NCI-H1694 treated with DMSO at 0.1 percent for 48 hours (cell line): ENCODE measurements at regions not wholly inside any gene's neighbourhood (a gene's known extent, or its start where the extent isn't known, plus 50 kb on each side); places are given as distances from the start of the nearest gene placed in this dataset.
"Not testable (repeated sequence)": the region's sequence is repeated elsewhere in the genome, so short reads cannot be mapped to it uniquely, and the experiment has no call there.

Experiments
- DNase-seq: peaks from one replicate; lab custom pipeline; 2025; lab: John Stamatoyannopoulos, UW

DNA sequence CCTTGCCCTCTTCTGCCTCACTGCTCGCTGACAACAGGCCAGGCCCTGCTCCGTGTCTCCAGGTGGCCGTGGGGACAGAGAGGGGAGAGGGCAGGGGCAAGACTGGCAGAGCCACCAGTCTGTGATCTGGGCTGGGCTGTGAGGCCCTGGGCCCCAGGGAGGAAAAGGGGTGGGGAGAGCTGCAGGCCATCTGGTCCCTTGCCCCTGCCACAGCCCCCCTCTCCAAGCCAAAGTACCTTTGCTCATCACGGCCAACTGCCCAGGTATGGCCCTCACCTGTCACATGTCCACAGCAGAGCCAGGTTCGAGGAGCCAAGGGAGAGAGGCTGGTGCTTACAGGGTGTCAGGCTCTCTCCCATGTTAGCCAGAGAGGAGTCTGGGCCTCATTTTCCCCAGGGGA lies 91.4 kb upstream of the LHX1 start:
- DNase-seq = no peak

DNA sequence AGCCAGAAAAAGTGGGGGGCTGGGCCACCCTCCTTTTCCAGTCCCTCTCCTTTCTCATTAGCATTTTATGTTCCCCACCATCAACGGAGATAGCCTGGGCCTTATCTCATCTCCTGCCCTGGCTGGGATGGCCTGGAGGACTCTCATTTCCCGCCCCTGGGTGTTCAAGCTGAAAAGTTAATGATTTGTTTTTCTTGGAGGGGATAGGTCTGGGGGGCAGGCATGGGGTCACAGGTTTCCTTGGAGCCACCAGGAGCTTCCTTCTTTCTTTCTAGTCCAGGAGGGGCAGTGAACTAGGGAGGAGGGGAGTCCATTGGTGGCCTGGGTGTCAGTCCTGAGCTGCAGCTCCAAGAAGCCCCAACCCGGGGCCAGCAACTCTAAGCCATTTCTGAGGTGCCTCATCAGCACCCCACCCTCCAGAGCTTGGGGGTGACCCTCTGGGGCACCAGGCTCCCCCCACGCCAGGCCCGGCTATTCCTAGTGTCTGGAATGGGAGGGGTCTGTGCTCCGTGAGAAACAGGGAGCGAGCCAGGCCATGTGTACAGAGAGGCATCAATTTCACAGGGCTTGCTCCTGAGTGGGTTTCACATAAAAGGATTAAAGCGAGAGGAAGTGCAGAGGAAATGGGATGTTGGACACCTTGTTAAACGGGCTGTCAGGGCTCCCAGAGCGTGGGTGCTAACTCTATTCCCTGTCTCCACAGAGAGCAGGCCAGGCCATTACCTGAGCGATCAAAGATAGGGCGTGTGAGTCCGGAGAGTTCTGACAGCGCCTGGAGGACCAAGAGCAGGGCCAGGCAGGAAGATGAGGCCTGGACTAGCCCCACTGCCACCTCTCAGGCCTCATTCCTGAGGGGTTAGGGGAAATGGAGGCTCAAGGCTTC lies 90.6 kb upstream of the LHX1 start:
- no peak for DNase-seq

DNA sequence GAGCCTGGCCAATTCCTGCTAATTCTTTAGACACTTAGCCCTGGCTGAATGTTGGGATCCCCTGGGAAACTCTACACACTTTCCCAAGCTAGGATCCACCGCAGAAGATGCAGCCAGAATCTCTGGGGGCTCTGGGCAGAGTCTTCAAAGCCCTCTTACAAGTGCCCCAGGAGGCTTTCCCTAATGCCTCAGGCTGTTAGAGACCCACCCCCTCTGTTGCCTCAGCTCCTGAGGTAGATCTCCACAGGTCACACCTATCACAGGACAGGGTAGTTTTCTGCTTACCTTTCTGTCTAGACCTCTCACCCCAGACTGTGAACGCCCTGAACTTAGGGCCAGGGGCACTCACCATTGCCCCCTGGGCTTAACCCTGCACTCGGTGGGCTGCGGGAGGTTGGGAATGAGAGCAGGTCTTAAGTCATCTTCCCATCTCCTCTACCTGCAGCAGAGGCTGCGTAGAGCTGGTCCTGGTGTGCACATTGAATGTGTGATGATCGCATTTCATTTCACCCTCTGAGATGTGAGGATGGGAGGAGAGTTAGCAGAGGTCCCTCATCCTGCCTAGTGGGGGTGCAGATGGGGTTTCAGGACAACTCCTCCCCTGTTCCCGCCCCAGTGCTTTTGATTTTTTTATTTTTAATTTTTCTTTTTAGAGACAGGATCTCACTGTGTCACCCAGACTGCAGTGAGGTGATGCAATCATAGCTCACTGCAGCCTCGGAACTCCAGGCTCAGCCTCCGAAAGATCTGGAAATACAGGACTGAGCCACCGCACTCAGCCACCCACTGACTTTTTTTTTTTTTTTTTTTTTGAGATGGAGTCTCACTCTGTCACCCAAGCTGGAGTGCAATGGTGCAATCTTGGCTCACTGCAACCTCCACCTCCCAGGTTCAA lies 89.0 kb upstream of the LHX1 start:
- DNase-seq = no peak

DNA sequence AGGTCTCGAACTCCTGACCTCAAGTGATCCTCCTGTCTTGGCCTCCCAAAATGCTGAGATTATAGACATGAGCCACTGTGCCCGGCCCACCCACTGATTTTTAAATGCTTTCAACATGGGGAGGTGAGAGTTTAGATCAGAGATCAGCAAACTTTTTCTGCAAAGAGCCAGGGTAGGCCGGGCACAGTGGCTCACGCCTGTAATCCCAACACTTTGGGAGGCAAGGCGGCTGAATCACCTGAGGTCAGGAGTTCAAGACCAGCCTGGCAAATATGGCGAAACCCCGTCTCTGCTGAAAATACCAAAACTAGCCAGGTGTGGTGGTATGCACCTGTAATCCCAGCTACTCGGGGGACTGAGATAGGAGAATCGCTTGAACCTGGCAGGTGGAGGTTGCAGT lies 88.3 kb upstream of the LHX1 start:
- not testable (repeated sequence) for DNase-seq

DNA sequence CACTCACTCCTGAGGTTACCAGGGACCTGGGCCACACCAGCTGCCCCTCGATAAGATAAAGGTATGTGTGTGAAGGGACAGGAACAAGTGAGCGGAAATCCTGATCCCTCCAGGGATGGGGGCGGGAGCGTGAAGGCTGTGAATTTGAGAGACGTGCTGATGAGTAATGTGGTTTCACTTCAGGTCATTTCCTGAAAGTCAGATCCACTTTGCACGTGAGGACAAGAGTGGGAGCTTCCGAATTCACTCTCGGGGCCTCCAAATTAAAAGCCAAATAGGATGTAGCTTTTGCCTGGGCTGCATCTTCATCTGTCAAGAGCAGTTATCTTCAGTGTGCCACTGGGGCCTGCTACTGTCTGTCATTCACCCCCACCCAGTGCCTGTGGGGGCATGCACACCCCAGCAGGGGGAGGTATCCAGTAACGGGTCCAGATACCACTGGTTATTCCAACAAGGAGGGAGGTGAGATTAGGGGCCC lies 87.4 kb upstream of the LHX1 start:
- DNase-seq = no peak

DNA sequence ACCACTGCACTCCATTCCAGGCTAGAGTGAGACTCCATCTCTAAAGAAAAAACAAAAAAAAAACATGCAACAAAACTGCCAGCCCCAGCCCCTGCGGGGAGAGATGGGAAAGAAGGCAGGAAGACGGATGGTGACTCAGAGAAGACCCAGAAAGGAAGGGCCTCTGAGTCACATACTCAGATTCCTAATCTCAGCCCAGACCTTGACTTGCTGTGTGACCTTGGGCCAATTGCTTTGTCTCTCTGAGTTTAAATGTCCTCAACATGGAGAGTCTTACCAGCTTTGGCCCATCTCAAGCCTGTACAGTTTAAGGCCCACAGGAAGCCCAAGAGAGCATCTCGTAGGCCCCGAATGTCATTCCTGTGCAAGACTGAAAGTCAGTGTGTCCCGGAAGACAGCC lies 86.5 kb upstream of the LHX1 start:
- no peak for DNase-seq

DNA sequence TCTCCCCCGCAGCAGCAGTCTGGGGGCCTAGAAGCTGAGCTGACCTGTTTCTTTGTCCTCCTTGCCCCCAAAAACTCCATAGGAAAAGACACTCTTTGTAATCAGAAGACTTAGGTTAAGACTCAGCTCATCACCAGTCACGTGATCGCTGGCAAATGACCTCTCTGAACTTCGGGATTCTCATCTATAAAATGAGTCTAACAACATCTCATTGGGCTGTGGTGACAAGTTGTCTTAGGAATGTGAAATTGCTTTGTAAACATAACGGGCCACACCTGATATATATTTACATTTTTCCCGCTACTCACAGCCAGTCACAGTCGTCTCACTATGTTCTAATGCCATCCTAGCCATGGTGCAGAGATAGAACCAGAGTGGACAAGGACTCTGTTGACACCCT lies 86.0 kb upstream of the LHX1 start:
- DNase-seq = no peak

DNA sequence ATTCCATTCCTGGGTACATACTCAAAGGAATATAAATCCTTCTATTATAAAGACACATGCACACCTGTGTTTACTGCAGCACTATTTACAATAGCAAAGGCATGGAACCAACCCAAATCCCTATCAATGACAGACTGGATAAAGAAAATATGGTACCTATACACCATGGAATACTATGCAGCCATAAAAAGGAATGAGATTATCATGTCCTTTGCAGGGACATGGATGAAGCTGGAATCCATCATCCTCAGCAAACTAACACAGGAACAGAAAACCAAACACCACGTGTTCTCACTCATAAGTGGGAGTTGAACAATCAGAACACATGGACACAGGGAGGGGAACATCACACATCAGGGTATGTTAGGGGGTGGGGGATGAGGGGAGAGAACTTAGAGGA lies 84.8 kb upstream of the LHX1 start:
- not testable (repeated sequence) for DNase-seq

DNA sequence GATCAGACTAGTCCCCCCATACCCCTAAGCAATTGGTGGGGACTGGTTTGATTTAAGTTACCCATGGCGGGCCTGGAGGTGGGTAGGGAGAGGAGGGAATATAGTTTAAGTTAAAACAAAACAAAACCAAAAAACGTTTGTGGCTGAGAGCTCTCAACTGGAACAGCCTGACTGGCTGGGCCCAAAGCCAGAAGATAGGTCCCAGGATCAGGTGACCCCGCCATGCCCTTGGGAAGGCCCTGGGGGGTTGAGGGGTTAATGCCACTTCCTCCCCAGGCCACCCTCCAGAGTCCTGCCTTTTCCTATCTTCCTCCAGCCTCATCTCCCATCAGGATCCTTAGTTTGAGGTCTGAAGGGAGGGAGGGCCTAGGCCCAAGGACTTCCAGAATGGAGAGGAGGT lies 82.3 kb upstream of the LHX1 start:
- no peak for DNase-seq

DNA sequence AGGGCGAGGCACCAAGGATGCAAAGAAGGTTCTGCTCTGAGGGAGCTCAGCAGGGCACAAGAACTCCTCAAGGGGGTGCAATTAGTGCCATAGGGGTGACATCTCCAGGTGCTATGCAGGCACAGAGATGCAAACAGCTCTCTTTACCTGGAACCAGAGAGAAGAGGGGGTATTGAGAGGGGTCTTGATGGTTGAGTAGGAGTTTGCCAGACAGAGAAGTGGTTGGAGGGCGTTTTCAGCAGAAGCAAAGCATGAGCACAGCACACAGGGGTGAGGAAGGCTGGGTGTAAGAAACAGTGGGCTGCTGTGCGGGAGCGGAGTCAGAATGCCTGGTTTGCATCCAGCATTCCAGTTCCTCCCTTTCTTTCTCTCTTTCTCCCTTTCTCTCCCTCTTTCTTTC lies 81.8 kb upstream of the LHX1 start:
- DNase-seq = no peak

DNA sequence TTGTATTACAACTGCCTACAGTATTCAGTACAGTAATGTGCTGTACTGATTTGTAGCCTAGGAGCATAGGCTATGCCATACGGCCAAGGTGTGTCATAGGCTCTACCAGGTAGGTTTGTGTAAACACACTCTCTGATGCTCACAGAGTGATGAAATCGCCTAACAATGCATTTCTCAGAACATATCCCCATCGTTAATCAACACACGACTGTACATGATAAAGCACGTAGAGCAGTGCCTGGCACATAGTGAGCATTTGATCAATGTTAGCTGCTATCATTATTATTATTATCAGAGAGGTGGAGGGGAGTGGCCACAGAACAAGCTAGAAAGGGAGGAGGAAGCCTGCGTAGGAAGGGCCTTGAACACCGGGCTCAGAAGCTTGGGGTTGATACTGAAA lies 81.1 kb upstream of the LHX1 start:
- DNase-seq = peak; percentile 47

DNA sequence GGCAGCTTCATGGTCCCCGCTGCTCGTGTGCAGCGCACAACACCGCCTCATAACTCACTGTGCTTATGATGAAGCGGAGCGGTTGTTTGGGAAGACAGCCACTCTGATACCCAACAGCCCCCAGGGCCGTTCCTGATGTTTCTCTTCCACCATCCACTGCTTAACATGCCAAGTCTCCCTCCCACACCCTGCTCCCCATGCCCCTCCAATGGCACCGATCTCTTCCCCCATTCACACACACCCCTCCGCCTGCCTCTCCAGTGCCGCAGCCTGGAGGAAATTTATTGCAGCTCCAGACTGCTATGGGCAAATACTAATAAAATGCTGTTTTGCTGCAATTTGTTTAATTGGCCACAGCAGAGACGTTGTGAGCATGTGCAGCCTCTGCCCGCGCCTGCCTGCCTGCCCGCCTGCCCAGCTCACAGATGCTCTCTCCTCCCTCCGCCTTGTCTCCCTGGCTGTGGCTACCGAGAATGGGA lies 80.3 kb upstream of the LHX1 start:
- DNase-seq = peak; percentile 98

DNA sequence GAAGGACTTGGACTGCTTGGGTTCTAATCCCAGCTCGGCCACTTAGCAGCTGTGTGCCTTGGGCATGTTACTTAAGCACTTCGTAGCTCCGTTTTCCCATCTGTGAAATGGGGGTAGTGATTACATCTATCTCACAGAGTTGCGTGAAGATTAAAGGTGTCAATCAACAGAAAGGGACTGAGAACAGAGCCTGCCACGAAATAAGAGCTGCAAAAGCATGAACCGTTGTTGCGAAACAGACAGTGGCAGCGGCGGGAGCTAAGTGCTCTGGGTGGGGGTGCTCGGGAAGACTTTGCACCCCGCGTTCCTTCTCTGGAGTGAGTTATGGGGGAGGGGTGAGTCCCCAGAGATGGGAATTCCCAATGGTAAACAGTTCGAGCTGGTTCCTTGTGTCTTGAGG lies 79.6 kb upstream of the LHX1 start:
- DNase-seq = peak; percentile 81

DNA sequence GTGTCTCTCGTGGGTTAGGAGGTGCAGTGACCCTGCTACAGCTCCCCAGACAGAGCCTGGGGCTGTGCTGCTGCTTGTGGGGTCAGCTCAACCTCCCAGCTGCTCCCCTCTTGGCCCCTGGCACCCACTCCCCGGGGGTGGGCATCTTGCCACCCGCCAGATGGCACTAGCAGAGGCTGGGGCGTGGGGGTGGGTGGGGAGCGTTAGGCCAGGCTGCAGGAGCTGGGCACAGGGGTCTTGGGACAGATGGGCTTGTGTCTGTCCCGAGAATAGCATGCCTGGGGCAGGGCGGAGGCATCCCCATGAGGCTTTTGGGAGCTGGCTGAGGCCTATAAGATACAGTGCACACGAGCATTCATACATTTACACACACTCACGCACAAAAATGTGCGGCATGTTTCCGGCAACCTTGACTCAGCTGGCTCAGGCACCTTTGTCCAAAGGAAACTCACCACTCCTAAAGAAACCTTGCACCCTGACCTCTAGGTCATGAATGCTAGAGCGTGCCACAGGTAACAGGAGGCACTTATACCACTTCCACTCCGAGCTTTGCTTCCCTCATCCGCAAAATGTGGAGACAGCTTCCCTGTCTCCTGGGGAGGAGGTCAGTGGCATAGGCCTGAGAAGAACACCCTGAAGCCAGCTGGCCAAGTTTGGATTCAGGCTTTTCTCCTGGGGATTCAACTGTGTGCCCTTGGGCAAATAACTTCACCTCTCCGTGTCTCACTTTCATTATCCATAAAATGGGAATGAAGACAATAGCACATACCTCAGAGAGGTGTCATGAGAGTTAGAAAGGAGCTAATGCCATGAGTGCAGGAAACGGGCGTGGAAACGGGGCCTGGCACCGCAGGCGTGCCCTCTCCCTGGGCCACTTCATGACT lies 78.9 kb upstream of the LHX1 start:
- peak; percentile 72 for DNase-seq

DNA sequence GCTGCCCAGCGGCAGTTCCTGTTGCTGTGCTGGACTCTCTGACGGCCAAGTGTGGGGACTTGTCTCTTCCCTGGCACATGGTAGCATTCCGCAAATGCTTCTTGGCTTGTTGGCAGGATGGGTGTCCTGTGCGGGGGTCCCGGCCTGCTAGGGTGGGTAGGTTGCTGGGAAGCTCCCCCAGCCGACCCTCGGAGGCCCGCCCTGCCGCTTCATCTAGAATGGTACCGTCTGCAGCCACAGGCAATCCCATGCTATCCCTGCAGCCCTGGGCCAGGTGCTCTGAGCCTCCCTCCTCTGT lies 78.3 kb upstream of the LHX1 start:
- no peak for DNase-seq

DNA sequence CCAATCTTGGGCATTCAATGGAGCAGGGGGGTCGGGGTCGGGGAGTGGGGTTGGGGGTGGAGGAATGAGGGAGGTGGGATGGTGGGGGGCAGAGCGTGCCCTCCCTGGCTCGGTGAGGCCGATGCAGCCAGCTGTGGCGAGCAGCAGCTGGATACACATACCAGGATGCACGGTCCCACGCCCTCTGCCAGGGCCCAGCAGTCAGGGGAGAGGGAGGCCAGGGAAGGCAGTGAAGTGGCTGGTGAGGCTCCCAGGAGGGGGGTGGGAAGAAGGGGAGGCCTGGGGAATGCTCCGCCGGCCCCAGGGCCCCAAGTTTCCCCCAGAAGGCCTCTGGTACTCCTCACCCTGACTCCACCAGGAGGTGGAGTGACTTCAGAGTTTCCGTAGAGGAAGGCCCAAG lies 77.6 kb upstream of the LHX1 start:
- DNase-seq = no peak

DNA sequence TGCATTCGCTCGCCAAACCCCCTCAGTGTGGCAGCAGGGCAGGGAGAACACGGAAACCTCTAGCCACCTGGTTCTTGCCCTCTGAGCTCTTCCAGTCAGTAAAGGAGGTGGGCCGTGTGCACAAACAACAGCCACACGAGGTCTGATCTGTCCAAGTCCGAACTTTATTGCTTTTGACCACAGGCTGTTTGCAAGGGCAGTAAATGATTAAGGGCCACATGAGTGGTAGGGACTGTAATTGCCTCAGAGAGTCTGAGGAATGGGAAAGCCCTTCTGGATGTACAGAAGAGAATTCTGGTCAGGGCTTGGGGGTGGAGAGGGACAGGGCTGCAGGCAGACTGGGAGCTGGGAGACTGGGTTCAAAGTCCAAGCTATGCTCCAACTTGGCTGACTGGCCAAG lies 75.7 kb upstream of the LHX1 start:
- DNase-seq = no peak

DNA sequence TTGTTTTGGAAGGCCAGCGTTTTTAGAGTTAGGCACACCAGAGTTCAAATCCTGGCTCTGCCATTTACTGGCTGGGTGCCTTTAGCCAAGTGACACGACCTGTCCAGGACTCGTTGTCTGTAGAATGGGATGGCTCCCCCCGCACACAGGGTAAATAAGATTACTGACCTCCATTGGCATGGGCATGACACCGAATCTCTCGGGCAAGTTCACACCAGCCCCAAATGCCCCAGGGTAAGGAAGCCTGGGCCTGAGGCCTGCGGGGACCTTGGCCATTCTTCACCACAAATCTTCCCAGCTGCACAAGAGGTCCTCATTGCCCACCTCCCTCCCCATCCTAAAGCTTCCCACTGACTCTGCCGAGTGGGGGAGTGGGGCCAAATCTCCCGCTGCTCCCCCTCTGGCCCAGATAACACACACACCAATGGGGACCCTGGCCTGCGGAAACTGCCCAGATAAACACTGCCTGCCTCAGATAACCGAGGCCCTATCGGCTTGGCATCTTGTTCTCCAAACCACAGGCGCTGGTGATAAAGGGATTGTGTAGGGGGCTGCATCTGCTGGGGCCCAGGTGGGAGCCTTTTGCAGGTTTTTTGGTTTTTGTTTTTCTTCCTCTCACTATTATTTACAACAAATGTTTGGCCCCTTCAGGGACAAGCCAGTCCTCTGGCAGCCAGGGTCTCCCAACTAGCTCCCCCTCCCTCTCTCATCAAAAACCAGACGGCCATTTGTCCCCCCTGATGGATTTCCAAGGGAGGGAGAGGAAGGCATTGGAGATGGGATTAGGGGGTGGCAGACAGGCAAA lies 75.0 kb upstream of the LHX1 start:
- no peak for DNase-seq

DNA sequence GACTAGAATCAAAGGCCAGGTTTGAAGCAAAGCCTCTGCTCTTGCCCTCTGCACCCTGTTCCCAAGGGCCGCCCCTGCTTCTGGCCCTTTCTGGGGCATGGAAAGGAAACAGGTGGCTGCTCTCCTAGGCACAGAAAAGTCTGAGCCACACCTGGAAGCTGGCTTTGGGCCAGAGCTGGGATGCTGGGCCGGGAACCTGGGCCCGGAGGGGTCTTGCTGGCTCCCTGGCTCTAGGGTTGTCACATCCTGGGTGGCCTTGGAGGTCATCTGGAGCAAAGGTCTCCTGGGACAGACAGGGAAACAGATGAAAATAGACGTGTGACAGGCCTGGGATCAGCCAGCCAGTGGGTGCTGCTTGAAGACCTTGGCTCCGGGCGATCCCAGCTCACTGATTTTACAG lies 74.1 kb upstream of the LHX1 start:
- DNase-seq = no peak

DNA sequence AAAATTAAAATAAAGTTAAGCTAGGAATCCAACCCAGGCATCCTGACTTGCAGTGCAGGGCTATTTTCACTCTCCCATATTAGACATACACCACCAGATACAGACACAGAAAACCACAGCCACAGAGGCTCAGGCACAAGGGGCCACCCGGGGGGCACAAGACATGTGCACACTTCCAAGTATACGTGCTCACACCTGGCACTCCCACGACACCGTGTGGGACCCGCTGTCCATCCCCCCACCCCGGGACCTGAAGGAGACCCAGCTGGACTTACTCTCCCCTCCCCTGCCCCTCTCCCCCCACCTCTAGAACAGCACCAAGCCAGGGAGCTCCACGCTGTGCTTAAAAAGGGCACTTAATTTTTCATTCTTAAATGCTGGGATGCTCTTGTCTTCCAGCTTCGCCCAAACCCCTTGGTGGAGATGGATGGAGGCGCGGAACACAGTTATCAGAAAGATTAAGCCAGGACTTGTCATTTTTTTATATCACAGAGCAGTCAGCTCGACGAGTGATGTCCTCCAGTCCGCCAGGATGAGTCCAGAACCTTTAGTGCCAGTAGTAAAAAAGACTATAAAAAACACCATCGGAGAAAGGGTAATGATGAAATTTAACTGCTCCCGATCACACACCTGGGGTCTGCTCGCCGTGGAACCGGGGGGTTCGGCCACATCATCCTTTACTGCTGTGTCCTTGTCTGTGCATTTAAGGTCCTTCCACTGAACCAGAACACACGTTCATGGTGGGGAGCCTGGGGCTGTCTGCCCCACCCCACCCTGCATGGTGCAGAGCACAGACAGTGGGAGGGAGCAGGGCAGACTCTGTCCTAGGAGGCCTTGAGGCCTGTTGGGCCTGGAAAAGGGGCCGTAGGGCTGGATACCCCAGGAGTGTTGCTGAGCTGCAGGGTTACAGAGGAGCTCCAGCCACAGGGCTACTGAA lies 73.3 kb upstream of the LHX1 start:
- DNase-seq = no peak
